ENCODE measurements at regions not wholly inside any gene's neighbourhood (a gene's known extent, or its start where the extent isn't known, plus 50 kb on each side); places are given as distances from the start of the nearest gene placed in this dataset.

- DNase-seq (ENCODE audit: low spot score) = no peak
- TF ChIP-seq CTCF (conservative IDR thresholded peaks at IDR 0.05; ENCODE audit: low read length) = no peak
- no peak for TF ChIP-seq EZH2phosphoT487 (IDR thresholded peaks at IDR 0.05; ENCODE audit: borderline replicate concordance, low read depth, low read length)
- H4K20me1 ChIP-seq (ENCODE audit: insufficient read depth, low read length) = no peaks in the 10 kb centered on the region
- intact Hi-C loops (cut with micrococcal nuclease; ENCODE audit: unreplicated experiment) = no loop called here
- no peak overlapping the region for H3K27ac ChIP-seq (ENCODE audit: low read depth, low read length, poor library complexity, severe bottlenecking)
- no peaks in the 10 kb centered on the region for H3K9me2 ChIP-seq (ENCODE audit: insufficient read depth, low read length)
- no peaks in the 10 kb centered on the region for H3K9me3 ChIP-seq (ENCODE audit: low read length)
- no peak overlapping the region for H3K4me2 ChIP-seq (ENCODE audit: low read length)
- no TSS peak for BruUV-seq (replicated peaks)
- no peak overlapping the region for H2AFZ ChIP-seq (ENCODE audit: low read length)
- no peaks in the 10 kb centered on the region for H3K36me3 ChIP-seq (ENCODE audit: insufficient read depth, low read length)
- H3K4me1 ChIP-seq (ENCODE audit: insufficient read depth, low read length, poor library complexity, severe bottlenecking) = no peaks in the 10 kb centered on the region
- H3K4me3 ChIP-seq (ENCODE audit: low read depth, low read length, poor library complexity, severe bottlenecking) = no peak overlapping the region
- POLR2A ChIA-PET = interaction anchor here (0.6 kb wide), 1 partner anchor 310 kb away, joined by 3 read pairs; no protein-coding TSS in a partner anchor
- H3K79me2 ChIP-seq (ENCODE audit: insufficient read depth, low read depth, low read length) = no peaks in the 10 kb centered on the region
- CTCF ChIA-PET (ENCODE audit: unreplicated experiment) = interaction anchor here (1.1 kb wide), 1 partner anchor 18 kb away, joined by 3 read pairs; no protein-coding TSS in a partner anchor
Measured at GRCh38 chr4:108303488-108304177, 134.9 kb upstream of the LEF1 start.

- intact Hi-C loops (cut with micrococcal nuclease; ENCODE audit: unreplicated experiment) = no loop called here
- TF ChIP-seq CTCF (conservative IDR thresholded peaks at IDR 0.05; ENCODE audit: low read length) = no peak
- TF ChIP-seq EZH2phosphoT487 (IDR thresholded peaks at IDR 0.05; ENCODE audit: borderline replicate concordance, low read depth, low read length) = no peak
- no peaks in the 10 kb centered on the region for H3K9me3 ChIP-seq (ENCODE audit: low read length)
- no peak overlapping the region for H2AFZ ChIP-seq (ENCODE audit: low read length)
- H3K4me3 ChIP-seq (ENCODE audit: low read depth, low read length, poor library complexity, severe bottlenecking) = no peak overlapping the region
- no peaks in the 10 kb centered on the region for H4K20me1 ChIP-seq (ENCODE audit: insufficient read depth, low read length)
- DNase-seq (ENCODE audit: low spot score) = no peak
- POLR2A ChIA-PET = interaction anchor here (1.0 kb wide), 1 partner anchor 12 kb away, joined by 3 read pairs; no protein-coding TSS in a partner anchor
- BruUV-seq (replicated peaks) = no TSS peak
- H3K9me2 ChIP-seq (ENCODE audit: insufficient read depth, low read length) = no peaks in the 10 kb centered on the region
- no peaks in the 10 kb centered on the region for H3K79me2 ChIP-seq (ENCODE audit: insufficient read depth, low read depth, low read length)
- H3K36me3 ChIP-seq (ENCODE audit: insufficient read depth, low read length) = no peaks in the 10 kb centered on the region
- no peak overlapping the region for H3K27ac ChIP-seq (ENCODE audit: low read depth, low read length, poor library complexity, severe bottlenecking)
- no peaks in the 10 kb centered on the region for H3K4me1 ChIP-seq (ENCODE audit: insufficient read depth, low read length, poor library complexity, severe bottlenecking)
- CTCF ChIA-PET (ENCODE audit: unreplicated experiment) = no interaction called here
- no peak overlapping the region for H3K4me2 ChIP-seq (ENCODE audit: low read length)
Measured at GRCh38 chr4:108301545-108302251, 133.0 kb upstream of the LEF1 start.

- no TSS peak for BruUV-seq (replicated peaks)
- intact Hi-C loops (cut with micrococcal nuclease; ENCODE audit: unreplicated experiment) = no loop called here
- no peaks in the 10 kb centered on the region for H3K4me1 ChIP-seq (ENCODE audit: insufficient read depth, low read length, poor library complexity, severe bottlenecking)
- H3K4me3 ChIP-seq (ENCODE audit: low read depth, low read length, poor library complexity, severe bottlenecking) = no peak overlapping the region
- DNase-seq (ENCODE audit: low spot score) = no peak
- H2AFZ ChIP-seq (ENCODE audit: low read length) = no peak overlapping the region
- no peak overlapping the region for H3K4me2 ChIP-seq (ENCODE audit: low read length)
- CTCF ChIA-PET (ENCODE audit: unreplicated experiment) = no interaction called here
- H3K9me2 ChIP-seq (ENCODE audit: insufficient read depth, low read length) = no peaks in the 10 kb centered on the region
- POLR2A ChIA-PET = no interaction called here
- H3K9me3 ChIP-seq (ENCODE audit: low read length) = no peaks in the 10 kb centered on the region
- no peak for TF ChIP-seq CTCF (conservative IDR thresholded peaks at IDR 0.05; ENCODE audit: low read length)
- no peak for TF ChIP-seq EZH2phosphoT487 (IDR thresholded peaks at IDR 0.05; ENCODE audit: borderline replicate concordance, low read depth, low read length)
- no peaks in the 10 kb centered on the region for H3K79me2 ChIP-seq (ENCODE audit: insufficient read depth, low read depth, low read length)
- H3K27ac ChIP-seq (ENCODE audit: low read depth, low read length, poor library complexity, severe bottlenecking) = no peak overlapping the region
- no peaks in the 10 kb centered on the region for H3K36me3 ChIP-seq (ENCODE audit: insufficient read depth, low read length)
- no peaks in the 10 kb centered on the region for H4K20me1 ChIP-seq (ENCODE audit: insufficient read depth, low read length)
Measured at GRCh38 chr4:108297605-108298004, 128.9 kb upstream of the LEF1 start.

Measured in OCI-LY7 (cell line).